ENCODE measurements at regions not wholly inside any gene's neighbourhood (a gene's known extent, or its start where the extent isn't known, plus 50 kb on each side); places are given as distances from the start of the nearest gene placed in this dataset.

DNA sequence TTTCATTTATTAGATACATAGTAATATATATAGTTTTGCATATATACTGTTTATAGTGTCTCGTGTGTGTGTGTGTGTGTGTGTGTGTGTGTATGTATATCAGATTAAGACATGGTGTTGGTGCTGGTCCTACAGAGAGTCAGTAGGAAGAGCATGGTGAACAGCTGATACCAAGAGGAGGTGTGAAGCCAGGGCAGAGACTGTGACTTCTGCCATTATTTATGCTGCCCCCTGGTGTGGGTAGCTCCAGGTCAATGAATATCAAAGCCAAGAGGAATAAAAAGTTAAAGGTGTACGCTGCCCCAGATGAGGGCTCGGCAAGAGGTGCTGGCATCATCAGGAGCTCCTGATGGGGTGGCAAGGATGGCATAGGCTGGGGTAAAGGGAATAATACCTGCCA lies 299.5 kb upstream of the RASGRP1 start:
- no peaks in the 10 kb centered on the region for H3K36me3 Mint-ChIP-seq
- ATAC-seq (no peak), DNase-seq (ENCODE audit: low spot score in 2 of 2) (no peak)
- H3K27ac Mint-ChIP-seq = no peak overlapping the region
- no peaks in the 10 kb centered on the region for H3K9me3 Mint-ChIP-seq

DNA sequence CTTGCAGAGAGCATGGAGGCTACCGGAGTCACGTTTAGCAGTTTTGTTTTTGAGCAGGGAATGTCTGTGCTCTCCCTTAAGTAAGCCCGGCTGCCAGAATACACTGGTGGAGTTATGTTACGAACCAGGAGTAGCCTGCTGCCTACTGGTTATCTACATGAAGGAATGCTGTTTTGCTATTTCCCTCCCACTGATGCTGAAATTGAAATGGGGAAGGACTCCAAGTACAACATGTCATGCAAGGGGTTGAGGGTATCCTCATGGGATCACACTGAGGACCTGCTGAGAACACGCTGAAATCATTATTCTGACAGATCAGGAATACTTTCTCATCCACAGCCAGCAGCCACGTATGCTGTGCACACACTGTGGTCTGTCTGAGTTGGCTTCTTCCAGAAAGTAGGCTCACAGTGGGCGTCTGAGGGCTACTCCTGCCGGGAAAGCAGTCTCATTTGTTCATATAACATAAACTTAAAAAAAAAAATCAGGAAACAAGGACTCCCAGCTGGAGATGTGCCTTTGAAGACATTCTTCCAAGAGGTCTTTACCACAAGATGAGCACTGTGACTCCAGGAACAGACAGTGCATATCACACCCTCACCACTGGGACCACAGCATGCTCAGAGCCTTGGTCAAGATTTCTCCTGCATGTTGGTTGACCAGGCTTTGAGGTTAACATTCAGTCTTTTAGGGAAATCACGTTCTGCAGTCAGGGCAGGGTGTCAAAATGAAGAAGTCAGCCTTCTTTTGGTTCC lies 300.4 kb upstream of the RASGRP1 start:
- no peak for ATAC-seq
- H3K9me3 Mint-ChIP-seq = no peaks in the 10 kb centered on the region
- H3K36me3 Mint-ChIP-seq = no peaks in the 10 kb centered on the region
- no peak overlapping the region for H3K27ac Mint-ChIP-seq
- DNase-seq (ENCODE audit: low spot score in 2 of 2) = no peak

GRCh38 chr15:38867556-38867955 lies 302.9 kb upstream of the RASGRP1 start:
- no peak overlapping the region for H3K27ac Mint-ChIP-seq
- DNase-seq (ENCODE audit: low spot score in 2 of 2) (no peak), ATAC-seq (no peak)
- H3K36me3 Mint-ChIP-seq = no peaks in the 10 kb centered on the region
- H3K9me3 Mint-ChIP-seq = no peaks in the 10 kb centered on the region

- Mint-ChIP-seq H3K9me3 (no peaks in the 10 kb centered on the region), H3K27ac (no peak overlapping the region), H3K36me3 (no peaks in the 10 kb centered on the region)
- DNase-seq (ENCODE audit: low spot score in 2 of 2) (no peak), ATAC-seq (no peak)
Observed at GRCh38 chr15:38868326-38869114, 303.9 kb upstream of the RASGRP1 start.

DNA sequence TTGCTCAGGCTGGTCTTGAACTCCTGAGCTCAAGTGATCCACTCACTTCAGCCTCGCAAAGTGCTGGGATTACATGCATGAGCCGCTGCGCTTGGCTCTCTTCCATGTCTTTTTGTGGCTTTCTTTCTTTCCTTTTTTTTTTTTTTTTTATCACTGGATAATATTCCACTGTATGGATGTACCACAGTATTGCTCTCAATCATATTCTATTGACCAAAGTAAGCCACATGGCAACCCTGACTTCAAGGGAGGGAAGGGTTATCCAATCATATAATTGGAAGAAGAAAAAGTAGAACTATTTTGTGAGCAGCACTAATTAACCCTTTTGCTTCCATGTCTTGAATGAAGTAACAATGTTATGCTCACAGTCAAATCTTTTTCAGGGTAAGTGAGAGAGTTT lies 307.0 kb upstream of the RASGRP1 start:
- DNase-seq (ENCODE audit: low spot score in 2 of 2) = no peak
- no peak for ATAC-seq
- no peaks in the 10 kb centered on the region for H3K9me3 Mint-ChIP-seq
- no peaks in the 10 kb centered on the region for H3K36me3 Mint-ChIP-seq
- H3K27ac Mint-ChIP-seq = no peak overlapping the region

DNA sequence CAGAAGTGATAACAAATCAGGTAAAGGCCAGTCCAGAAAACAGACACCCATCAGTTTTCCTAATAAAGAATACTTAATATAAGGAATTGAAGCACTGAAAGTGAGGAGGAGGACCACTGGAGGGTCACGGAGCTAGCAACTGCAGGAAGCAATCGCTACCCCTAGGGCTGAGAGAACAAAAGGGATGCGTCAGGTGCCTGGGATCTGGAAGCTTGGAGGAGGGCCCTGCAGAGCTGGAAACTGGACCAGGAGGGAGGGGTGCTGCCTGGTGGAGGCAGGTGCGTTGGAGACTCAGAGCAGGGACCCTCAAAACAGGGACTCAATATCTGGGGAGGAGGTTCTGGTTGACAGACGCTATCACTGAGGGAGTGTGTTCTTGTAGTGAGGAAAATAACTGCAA lies 308.1 kb upstream of the RASGRP1 start:
- Mint-ChIP-seq H3K36me3 (no peaks in the 10 kb centered on the region), H3K9me3 (no peaks in the 10 kb centered on the region), H3K27ac (no peak overlapping the region)
- no peak for DNase-seq (ENCODE audit: low spot score in 2 of 2)
- ATAC-seq = no peak

- Mint-ChIP-seq H3K36me3 (no peaks in the 10 kb centered on the region), H3K9me3 (no peaks in the 10 kb centered on the region), H3K27ac (no peak overlapping the region)
- DNase-seq (ENCODE audit: low spot score in 2 of 2) = no peak
- ATAC-seq = no peak
Observed at GRCh38 chr15:38873158-38873557, 308.5 kb upstream of the RASGRP1 start.

- H3K27ac Mint-ChIP-seq = no peak overlapping the region
- DNase-seq (ENCODE audit: low spot score in 2 of 2) (no peak), ATAC-seq (no peak)
- H3K9me3 Mint-ChIP-seq = no peaks in the 10 kb centered on the region
- no peaks in the 10 kb centered on the region for H3K36me3 Mint-ChIP-seq
Observed at GRCh38 chr15:38874464-38874863, 309.9 kb upstream of the RASGRP1 start.

- no peaks in the 10 kb centered on the region for H3K9me3 Mint-ChIP-seq
- ATAC-seq (no peak), DNase-seq (ENCODE audit: low spot score in 2 of 2) (no peak)
- no peaks in the 10 kb centered on the region for H3K36me3 Mint-ChIP-seq
- no peak overlapping the region for H3K27ac Mint-ChIP-seq
Observed at GRCh38 chr15:38876211-38876610, 311.6 kb upstream of the RASGRP1 start.

- ATAC-seq (no peak), DNase-seq (ENCODE audit: low spot score in 2 of 2) (no peak)
- Mint-ChIP-seq H3K27ac (no peak overlapping the region), H3K36me3 (no peaks in the 10 kb centered on the region), H3K9me3 (no peaks in the 10 kb centered on the region)
Observed at GRCh38 chr15:38876621-38877020, 312.0 kb upstream of the RASGRP1 start.

DNA sequence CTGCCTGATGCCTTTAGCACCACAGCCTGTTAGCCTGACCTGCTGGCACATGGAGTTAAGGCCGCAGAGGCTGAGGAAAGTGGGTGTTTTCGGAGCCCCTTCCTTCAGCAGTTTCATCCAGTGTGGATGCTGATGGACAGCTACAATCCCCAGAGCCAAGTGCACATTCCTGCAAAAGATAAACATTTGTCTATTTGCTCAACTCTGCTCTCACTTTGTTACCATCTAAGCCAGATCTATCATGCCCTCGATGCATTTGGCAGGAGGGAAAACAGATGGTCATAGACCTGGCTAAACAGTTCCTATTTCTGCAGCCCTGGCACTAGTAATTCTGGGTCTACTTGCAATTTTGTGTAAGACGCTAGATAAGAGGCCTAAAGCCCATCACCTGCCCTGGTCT lies 312.9 kb upstream of the RASGRP1 start:
- no peak for DNase-seq (ENCODE audit: low spot score in 2 of 2)
- H3K36me3 Mint-ChIP-seq = no peaks in the 10 kb centered on the region
- H3K9me3 Mint-ChIP-seq = no peaks in the 10 kb centered on the region
- ATAC-seq = no peak
- no peak overlapping the region for H3K27ac Mint-ChIP-seq

DNA sequence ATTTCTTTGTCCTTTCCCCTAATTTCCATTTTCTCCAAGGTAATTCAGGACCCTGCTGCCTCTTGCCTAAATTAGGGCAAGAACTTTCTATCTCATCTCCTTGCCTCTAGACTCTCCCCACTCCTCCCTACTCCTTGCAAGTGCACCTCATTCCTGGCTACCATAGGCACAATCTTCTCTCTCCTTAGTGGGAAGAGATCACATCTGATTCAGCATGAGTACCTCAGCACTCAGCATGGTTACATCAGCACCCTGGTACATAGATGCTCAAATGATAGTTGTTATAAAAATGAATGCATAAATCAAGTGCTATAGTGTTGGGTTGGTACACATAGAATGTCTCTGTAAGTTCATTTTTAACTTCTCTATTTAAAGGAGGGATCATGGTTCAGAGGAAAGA lies 313.4 kb upstream of the RASGRP1 start:
- no peaks in the 10 kb centered on the region for H3K36me3 Mint-ChIP-seq
- ATAC-seq = no peak

DNA sequence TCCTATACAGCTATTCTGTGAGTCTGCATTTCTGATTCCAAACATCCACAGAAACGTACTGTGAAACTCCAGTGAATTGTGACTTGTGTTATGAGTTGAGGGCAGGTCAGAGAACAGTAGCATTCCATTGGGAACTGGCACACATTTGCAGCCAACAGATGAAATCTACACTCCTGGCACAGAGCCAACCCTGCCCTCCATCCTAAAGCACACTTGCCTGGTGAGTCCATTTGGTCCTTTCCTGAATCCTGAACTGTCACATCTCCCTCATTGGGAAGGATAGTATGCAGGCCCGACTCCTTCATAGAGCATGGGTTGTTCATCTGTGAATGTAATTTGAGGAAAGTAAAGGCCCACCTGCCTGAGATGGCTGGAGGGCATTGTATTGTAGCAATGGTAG lies 314.3 kb upstream of the RASGRP1 start:
- DNase-seq (ENCODE audit: low spot score in 2 of 2) = no peak
- no peak overlapping the region for H3K27ac Mint-ChIP-seq
- no peaks in the 10 kb centered on the region for H3K9me3 Mint-ChIP-seq
- H3K36me3 Mint-ChIP-seq = no peaks in the 10 kb centered on the region
- no peak for ATAC-seq

More for the DNA sequence above, 313.4 kb upstream of the RASGRP1 start:
- Mint-ChIP-seq H3K27ac (no peak overlapping the region), H3K9me3 (no peaks in the 10 kb centered on the region)
- no peak for DNase-seq (ENCODE audit: low spot score in 2 of 2)

DNA sequence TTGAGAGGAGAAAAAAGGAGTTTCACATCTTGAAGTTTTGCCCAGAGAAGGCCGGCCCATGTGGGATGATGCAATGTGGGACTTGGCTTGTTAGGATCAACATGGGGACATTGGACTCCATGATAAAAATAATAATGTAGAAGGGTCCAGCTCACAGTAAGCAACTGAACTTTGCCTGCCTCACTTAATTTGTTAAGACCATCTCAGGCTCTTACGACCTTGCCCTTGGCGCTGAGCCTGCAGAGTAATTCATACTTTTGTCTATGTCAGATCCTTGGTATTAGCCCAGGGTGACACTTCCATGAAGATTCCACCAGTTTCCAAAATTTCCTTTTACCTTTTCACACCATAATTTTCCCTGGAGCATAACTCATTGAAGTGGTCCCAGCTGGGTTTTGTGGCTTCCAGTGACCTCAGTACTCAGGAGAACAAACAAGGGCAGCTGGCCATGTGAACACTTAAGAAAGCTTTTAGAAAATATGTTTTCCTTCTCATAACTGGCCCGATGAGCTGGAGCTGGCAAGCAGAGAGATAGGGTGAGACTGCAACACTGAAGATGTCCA lies 315.4 kb upstream of the RASGRP1 start:
- ATAC-seq (no peak), DNase-seq (ENCODE audit: low spot score in 2 of 2) (no peak)
- Mint-ChIP-seq H3K9me3 (no peaks in the 10 kb centered on the region), H3K27ac (no peak overlapping the region), H3K36me3 (no peaks in the 10 kb centered on the region)

- H3K36me3 Mint-ChIP-seq = no peaks in the 10 kb centered on the region
- H3K27ac Mint-ChIP-seq = no peak overlapping the region
- H3K9me3 Mint-ChIP-seq = no peaks in the 10 kb centered on the region
- no peak for ATAC-seq
- DNase-seq (ENCODE audit: low spot score in 2 of 2) = no peak
Observed at GRCh38 chr15:38882221-38882620, 317.6 kb upstream of the RASGRP1 start.

DNA sequence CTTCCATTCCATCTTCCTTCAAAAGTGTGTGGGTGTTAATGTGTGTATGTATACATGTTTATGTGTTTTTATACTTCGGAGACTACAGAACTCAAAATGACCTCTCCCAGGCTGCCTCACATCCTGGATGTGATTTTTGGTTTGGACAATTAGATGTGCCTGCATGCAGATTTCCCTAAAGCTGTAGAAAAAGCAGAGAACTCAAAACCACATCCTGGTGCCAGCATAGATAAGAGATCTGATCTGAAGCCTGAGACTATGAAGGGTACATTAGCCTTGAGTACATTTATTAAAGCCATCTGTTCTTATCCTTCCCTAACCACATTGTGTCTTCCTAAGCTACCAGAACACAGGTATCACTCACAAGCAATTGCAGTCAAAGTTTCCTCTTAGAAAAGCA lies 319.4 kb upstream of the RASGRP1 start:
- H3K36me3 Mint-ChIP-seq = no peaks in the 10 kb centered on the region
- H3K9me3 Mint-ChIP-seq = no peaks in the 10 kb centered on the region
- DNase-seq (ENCODE audit: low spot score in 2 of 2) = no peak
- no peak for ATAC-seq
- no peak overlapping the region for H3K27ac Mint-ChIP-seq

- Mint-ChIP-seq H3K36me3 (no peaks in the 10 kb centered on the region), H3K27ac (no peak overlapping the region), H3K9me3 (no peaks in the 10 kb centered on the region)
- ATAC-seq = no peak
- DNase-seq (ENCODE audit: low spot score in 2 of 2) = no peak
Observed at GRCh38 chr15:38885001-38885400, 320.4 kb upstream of the RASGRP1 start.

DNA sequence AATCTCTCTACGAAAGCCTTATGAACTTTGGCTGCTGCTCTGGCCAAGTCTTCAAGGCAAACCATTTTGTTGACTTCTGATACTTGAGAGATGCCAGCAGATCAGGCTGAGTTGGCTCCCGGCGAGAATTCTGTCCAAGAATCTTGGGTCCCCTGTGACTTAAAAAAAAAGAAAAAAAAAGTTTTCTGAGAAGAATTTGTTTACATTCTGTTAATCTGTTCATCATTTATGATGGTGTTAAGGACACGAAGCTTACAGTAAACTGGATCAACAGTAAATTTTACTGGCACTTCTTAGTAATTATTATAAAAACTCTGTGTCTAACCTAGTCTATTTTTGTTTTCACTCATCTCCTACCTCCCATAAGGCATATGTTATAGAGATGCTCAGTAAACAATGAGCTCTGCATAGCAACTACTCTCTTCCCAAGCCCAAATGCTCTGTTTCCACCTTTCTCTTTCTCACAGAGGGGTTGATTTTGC lies 320.9 kb upstream of the RASGRP1 start:
- ATAC-seq (no peak), DNase-seq (ENCODE audit: low spot score in 2 of 2) (no peak)
- H3K27ac Mint-ChIP-seq = no peak overlapping the region
- H3K9me3 Mint-ChIP-seq = no peaks in the 10 kb centered on the region
- no peaks in the 10 kb centered on the region for H3K36me3 Mint-ChIP-seq
